Thyroid gland (tissue), 4 donors: ENCODE measurements at regions not wholly inside any gene's neighbourhood (a gene's known extent, or its start where the extent isn't known, plus 50 kb on each side); places are given as distances from the start of the nearest gene placed in this dataset.
"Not testable (repeated sequence)": the region's sequence is repeated elsewhere in the genome, so short reads cannot be mapped to it uniquely, and the experiment has no call there.

Experiments used
- DNase-seq, 2 donors: peaks; one replicate each; pipeline ENCODE4 v3.0.0-alpha.2; 2019
- H3K27ac ChIP-seq, 3 donors: fragments of 200-600 bp; sonication (generic); 1 replicate in 2 of 3; 2 replicates in 1 of 3; pipeline ENCODE4 v1.5.1; 2016 to 2019; ENCODE audit warnings: mild to moderate bottlenecking in 1 of 3, moderate library complexity in 1 of 3
- H3K27me3 ChIP-seq: fragments of 200-600 bp; sonication (generic); one replicate; pipeline ENCODE4 v1.5.1; 2019
- H3K36me3 ChIP-seq, 2 donors: fragments of 200-600 bp; sonication (generic); one replicate each; pipeline ENCODE4 v1.5.1; 2016 to 2019
- H3K4me1 ChIP-seq, 2 donors: fragments of 200-600 bp; sonication (generic); one replicate each; pipeline ENCODE4 v1.5.1; 2017 to 2019
- H3K4me3 ChIP-seq, 3 donors: fragments of 200-600 bp; sonication (generic); replicated peaks in 1 of 3; 1 replicate in 2 of 3; 2 replicates in 1 of 3; pipeline ENCODE4 v1.5.1; 2016; ENCODE audit warnings: mild to moderate bottlenecking in 1 of 3
- H3K9me3 ChIP-seq: fragments of 200-600 bp; sonication (generic); one replicate; pipeline ENCODE4 v1.5.1; 2017
- POLR2A ChIP-seq, 2 donors: fragments of 450-650 bp; IDR thresholded peaks; one replicate each; pipeline ENCODE4 v1.6.1; 2017; ENCODE audit warnings: antibody characterized with exemption in 2 of 2, mild to moderate bottlenecking in 2 of 2, moderate library complexity in 1 of 2
- WGBS, 2 donors: methylation state at CpG; one replicate each; pipeline ENCODE4 v1.1.5; 2017; 5-methylcytosine and 5-hydroxymethylcytosine counted together
- intact Hi-C: fragments of 100-400 bp; cut with DNase I; formaldehyde crosslinking; loops from one replicate; pipeline ENCODE4 v1.15.1; 2023
- TF ChIP-seq, protein P1 (sequence below), 6 experiments: fragments of 200-600 bp in 3 of 6; fragments of 450-650 bp in 3 of 6; sonication (generic) in 3 of 6; IDR thresholded peaks; one replicate each; pipeline ENCODE4 v1.5.1; 2016 to 2019; ENCODE audit warnings: antibody characterized with exemption in 6 of 6, mild to moderate bottlenecking in 2 of 6, inconsistent platforms in 1 of 6, moderate library complexity in 1 of 6

DNA sequence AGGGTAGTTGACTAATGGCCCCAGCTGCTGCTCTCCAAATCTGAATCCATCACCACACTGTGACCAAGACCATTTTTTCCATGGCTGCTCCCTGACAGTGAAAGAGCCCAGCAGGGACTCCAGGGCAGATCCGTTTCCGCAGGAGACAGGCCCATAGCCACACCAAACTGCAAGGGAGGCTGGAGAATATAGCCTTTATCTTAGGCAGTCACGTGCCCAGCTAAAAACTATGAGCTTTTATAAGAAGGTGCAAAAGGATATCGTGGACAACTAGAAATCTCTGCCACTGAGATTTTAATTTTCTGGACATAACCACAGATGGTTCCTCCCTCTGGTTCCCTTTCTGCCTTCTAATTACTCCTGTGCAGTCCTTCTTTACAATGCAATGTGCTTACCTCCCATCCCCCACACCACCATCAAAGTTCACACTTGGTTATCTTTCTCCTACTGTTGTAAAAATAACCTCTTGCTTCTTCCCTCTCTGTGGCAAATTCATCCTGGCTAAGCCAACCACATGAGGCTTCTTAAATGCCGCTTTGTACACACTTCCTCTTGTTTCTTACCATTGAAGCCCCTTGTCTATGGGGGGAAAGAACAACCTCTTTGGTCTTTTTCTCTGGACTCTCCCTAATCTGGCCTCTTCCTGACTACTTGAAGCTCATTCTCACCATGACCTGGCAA is 233.7 kb downstream of the SHQ1 start:
- 86 to 94% methylated on average over 5 of the region's 5 CpGs for WGBS, 2 donors
- TF ChIP-seq POLR2A (IDR thresholded peaks at IDR 0.05): no peak
- TF ChIP-seq, protein P1, sequence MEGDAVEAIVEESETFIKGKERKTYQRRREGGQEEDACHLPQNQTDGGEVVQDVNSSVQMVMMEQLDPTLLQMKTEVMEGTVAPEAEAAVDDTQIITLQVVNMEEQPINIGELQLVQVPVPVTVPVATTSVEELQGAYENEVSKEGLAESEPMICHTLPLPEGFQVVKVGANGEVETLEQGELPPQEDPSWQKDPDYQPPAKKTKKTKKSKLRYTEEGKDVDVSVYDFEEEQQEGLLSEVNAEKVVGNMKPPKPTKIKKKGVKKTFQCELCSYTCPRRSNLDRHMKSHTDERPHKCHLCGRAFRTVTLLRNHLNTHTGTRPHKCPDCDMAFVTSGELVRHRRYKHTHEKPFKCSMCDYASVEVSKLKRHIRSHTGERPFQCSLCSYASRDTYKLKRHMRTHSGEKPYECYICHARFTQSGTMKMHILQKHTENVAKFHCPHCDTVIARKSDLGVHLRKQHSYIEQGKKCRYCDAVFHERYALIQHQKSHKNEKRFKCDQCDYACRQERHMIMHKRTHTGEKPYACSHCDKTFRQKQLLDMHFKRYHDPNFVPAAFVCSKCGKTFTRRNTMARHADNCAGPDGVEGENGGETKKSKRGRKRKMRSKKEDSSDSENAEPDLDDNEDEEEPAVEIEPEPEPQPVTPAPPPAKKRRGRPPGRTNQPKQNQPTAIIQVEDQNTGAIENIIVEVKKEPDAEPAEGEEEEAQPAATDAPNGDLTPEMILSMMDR (IDR thresholded peaks at IDR 0.05): no peak
- H3K9me3 ChIP-seq: no peaks in the 10 kb centered on the region
- H3K27me3 ChIP-seq: no peaks in the 10 kb centered on the region
- no peak for DNase-seq
- no peaks in the 10 kb centered on the region for H3K4me1 ChIP-seq
- H3K27ac ChIP-seq: no peak overlapping the region
- no peak overlapping the region for H3K4me3 ChIP-seq
- H3K36me3 ChIP-seq: no peaks in the 10 kb centered on the region
- intact Hi-C loops: no loop called here

DNA sequence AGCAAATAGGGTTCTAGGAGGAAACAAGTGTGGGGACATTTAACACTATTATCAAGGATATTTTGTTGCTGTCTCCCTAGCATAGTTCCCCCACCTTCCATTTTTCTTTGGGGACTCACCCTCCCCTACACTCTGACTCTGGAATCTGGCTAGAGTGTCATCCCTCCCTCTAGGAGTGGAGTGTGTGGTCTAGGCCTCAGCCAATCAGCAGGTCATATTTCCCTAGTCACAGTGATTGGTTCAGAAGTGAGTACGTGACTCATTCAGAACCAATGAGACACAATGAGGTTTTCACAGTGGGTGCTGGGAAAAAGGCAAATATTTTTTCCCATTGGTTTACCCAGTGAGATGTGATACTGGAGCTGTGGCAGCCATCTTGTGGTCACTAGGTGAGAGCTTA is 234.4 kb downstream of the SHQ1 start:
- Histone ChIP-seq H3K4me1 (no peaks in the 10 kb centered on the region), H3K27ac (no peak overlapping the region), H3K9me3 (no peaks in the 10 kb centered on the region), H3K4me3 (no peak overlapping the region), H3K27me3 (no peaks in the 10 kb centered on the region), H3K36me3 (no peaks in the 10 kb centered on the region)
- TF ChIP-seq POLR2A (IDR thresholded peaks at IDR 0.05): no peak
- TF ChIP-seq, protein P1 (IDR thresholded peaks at IDR 0.05): no peak
- intact Hi-C loops: no loop called here
- no peak for DNase-seq
- 97 to 100% methylated on average over 1 of the region's 1 CpG for WGBS, 2 donors

DNA sequence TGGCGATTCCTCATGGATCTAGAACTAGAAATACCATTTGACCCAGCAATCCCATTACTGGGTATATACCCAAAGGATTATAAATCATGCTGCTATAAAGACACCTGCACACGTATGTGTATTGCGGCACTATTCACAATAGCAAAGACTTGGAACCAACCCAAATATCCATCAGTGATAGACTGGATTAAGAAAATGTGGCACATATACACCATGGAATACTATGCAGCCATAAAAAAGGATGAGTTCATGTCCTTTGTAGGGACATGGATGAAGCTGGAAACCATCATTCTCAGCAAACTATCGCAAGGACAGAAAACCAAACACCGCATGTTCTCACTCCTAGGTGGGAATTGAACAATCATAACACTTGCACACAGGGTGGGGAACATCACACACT is 239.1 kb downstream of the SHQ1 start:
- intact Hi-C loops, H3K27me3 ChIP-seq, DNase-seq, H3K4me1 ChIP-seq, H3K9me3 ChIP-seq, H3K4me3 ChIP-seq, H3K36me3 ChIP-seq, H3K27ac ChIP-seq: not testable (repeated sequence)
- WGBS, 2 donors: 96 to 97% methylated on average over 5 of the region's 5 CpGs

DNA sequence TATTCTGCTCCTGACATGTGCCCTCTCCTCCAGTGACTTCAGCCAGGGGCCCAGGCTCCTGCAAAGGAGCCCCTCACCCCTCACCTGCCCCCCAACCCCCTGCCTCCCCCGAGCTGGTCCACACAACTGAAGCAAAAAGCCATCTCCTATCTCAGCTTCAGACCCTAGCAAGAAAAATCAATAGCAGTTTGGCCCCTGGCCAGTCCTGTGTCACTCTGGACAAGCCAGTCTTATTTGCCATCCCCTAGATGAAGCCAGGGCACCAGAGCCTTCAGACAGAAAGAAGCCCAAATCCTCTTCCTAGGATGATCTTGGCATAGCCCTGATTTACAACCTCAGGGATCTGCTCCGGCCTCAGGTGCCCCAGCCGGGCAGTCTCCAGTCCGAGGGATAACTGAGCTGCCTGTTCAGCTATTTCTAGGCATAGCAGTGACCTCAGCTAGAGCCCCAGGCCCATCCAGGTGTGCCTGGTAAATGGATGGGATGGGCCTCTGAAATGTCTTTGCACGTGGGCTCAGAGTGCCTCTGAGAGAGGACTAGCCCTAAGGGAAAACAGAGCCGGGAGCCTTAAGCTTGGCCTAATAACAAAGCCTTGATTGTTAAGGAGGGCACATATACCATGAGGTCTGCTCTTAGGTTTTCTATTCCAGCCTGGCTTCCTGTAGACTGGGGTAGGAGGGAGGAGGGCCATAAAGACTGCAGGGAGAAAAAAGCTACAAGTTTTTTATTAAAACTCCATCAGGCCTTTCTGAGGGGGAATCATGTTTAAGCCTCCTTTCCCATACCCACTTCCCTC is 242.0 kb downstream of the SHQ1 start:
- 73 to 78% methylated on average over 5 to 6 of the region's 6 CpGs for WGBS, 2 donors
- TF ChIP-seq, protein P1 (IDR thresholded peaks at IDR 0.05): no peak
- no peak for TF ChIP-seq POLR2A (IDR thresholded peaks at IDR 0.05)
- intact Hi-C loops: no loop called here
- Histone ChIP-seq H3K27me3 (no peaks in the 10 kb centered on the region), H3K36me3 (no peaks in the 10 kb centered on the region), H3K4me1 (no peaks in the 10 kb centered on the region), H3K4me3 (no peak overlapping the region), H3K27ac (no peak overlapping the region), H3K9me3 (no peaks in the 10 kb centered on the region)
- no peak for DNase-seq

DNA sequence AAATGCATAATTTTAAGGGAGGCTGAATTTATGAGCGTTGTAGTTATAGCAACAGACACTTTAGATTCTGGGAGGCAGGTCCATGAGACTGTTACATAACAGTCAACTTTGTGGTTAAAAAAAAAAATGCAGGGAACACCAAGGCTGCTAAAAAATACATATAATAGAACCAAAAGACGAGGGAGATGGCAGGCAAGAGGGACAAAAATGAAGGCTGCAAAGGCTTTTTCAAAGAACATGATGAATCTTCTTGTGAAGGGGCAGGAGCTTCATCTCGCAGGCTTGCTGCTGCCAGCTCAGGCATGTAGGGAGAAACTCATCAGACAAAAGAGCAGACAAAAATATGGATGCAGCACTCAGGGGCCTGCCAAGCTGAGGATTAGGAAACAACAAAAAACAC is 243.9 kb downstream of the SHQ1 start:
- intact Hi-C loops: no loop called here
- Histone ChIP-seq H3K4me1 (no peaks in the 10 kb centered on the region), H3K9me3 (no peaks in the 10 kb centered on the region), H3K27me3 (no peaks in the 10 kb centered on the region), H3K27ac (no peak overlapping the region), H3K36me3 (no peaks in the 10 kb centered on the region), H3K4me3 (no peak overlapping the region)
- no peak for DNase-seq
- TF ChIP-seq, protein P1 (IDR thresholded peaks at IDR 0.05): no peak
- no peak for TF ChIP-seq POLR2A (IDR thresholded peaks at IDR 0.05)
- 58 to 67% methylated on average over 3 of the region's 3 CpGs for WGBS, 2 donors
